T-cell (primary cell): ENCODE measurements at regions not wholly inside any gene's neighbourhood (a gene's known extent, or its start where the extent isn't known, plus 50 kb on each side); places are given as distances from the start of the nearest gene placed in this dataset.

Experiments
- ATAC-seq, 4 experiments: fragments of 200-7000 bp in 3 of 4; fragments of 150-1000 bp in 1 of 4; cut with Tn5 transposase; replicated peaks in 1 of 4; 1 replicate in 3 of 4; 2 replicates in 1 of 4; pipeline ENCODE4 v1.10.0; 2021; ENCODE audit warnings: moderate library complexity in 3 of 4, mild to moderate bottlenecking in 2 of 4, moderate number of reproducible peaks in 1 of 4
- CTCF ChIA-PET, 2 donors: fragments of 300-600 bp; sonication (Branson Sonifier 250); formaldehyde crosslinking; loops; one replicate each; lab custom pipeline; 2022; ENCODE audit warnings: antibody characterized with exemption in 2 of 2; lab: Charles Lee
- POLR2A ChIA-PET, 2 donors: fragments of 300-600 bp; sonication (Branson Sonifier 250); formaldehyde crosslinking; loops; one replicate each; lab custom pipeline; 2022; ENCODE audit warnings: antibody characterized with exemption in 2 of 2; lab: Charles Lee
- DNase-seq, 35 experiments: peaks; one replicate each; pipeline versions ENCODE4 v3.0.0 to v3.0.0-alpha.2; 2013 to 2023
- H3K27ac ChIP-seq: one replicate; pipeline ENCODE4 v1.5.1; 2013; ENCODE audit warnings: low read length
- H3K27me3 ChIP-seq, 2 experiments: replicated peaks in 1 of 2; 1 replicate in 1 of 2; 2 replicates in 1 of 2; pipeline versions ENCODE4 v1.6.1 to v1.7.0; 2013; ENCODE audit warnings: low read length in 1 of 2, mixed read lengths in 1 of 2; ENCODE audit not compliant: control insufficient read depth in 2 of 2, insufficient read depth in 2 of 2; ENCODE audit errors: extremely low read depth in 1 of 2
- H3K36me3 ChIP-seq, 2 donors: 1 replicate in 1 of 2; 2 replicates in 1 of 2; pipeline versions ENCODE4 v1.6.1 to v1.7.0; 2013; ENCODE audit warnings: low read length in 1 of 2; ENCODE audit not compliant: control insufficient read depth in 2 of 2, insufficient read depth in 1 of 2; ENCODE audit errors: extremely low read depth in 1 of 2
- H3K4me1 ChIP-seq, 2 experiments: 1 replicate in 1 of 2; 2 replicates in 1 of 2; pipeline versions ENCODE4 v1.6.1 to v1.7.0; 2013; ENCODE audit warnings: low read length in 2 of 2, mixed read lengths in 1 of 2; ENCODE audit not compliant: insufficient read depth in 2 of 2, control insufficient read depth in 1 of 2; ENCODE audit errors: extremely low read depth in 1 of 2
- H3K4me3 ChIP-seq, 2 donors: 1 replicate in 1 of 2; 2 replicates in 1 of 2; pipeline versions ENCODE4 v1.5.1 to v1.7.0; 2013; ENCODE audit warnings: mild to moderate bottlenecking in 2 of 2, low read length in 1 of 2, moderate library complexity in 1 of 2; ENCODE audit not compliant: control insufficient read depth in 1 of 2; ENCODE audit errors: extremely low read depth in 1 of 2
- H3K9me3 ChIP-seq: 2 replicates; pipeline ENCODE4 v1.7.0; 2013
- H3K27ac Mint-ChIP-seq, 2 donors: one replicate each; pipeline ENCODE4 v1.8.0; 2020 to 2021; ENCODE audit warnings: mild to moderate bottlenecking in 2 of 2, mixed read lengths in 2 of 2
- H3K27me3 Mint-ChIP-seq, 2 donors: one replicate each; pipeline ENCODE4 v1.8.0; 2021 to 2022; ENCODE audit warnings: mixed read lengths in 2 of 2
- H3K36me3 Mint-ChIP-seq: one replicate; pipeline ENCODE4 v1.8.0; 2021; ENCODE audit warnings: mixed read lengths
- H3K4me1 Mint-ChIP-seq, 3 donors: one replicate each; pipeline ENCODE4 v1.8.0; 2020 to 2022; ENCODE audit warnings: mixed read lengths in 3 of 3, mild to moderate bottlenecking in 1 of 3
- H3K4me3 Mint-ChIP-seq, 3 donors: one replicate each; pipeline ENCODE4 v1.8.0; 2020 to 2022; ENCODE audit warnings: mild to moderate bottlenecking in 3 of 3, mixed read lengths in 3 of 3, moderate library complexity in 3 of 3
- H3K9me3 Mint-ChIP-seq, 3 donors: one replicate each; pipeline ENCODE4 v1.8.0; 2020 to 2022; ENCODE audit warnings: mixed read lengths in 3 of 3
- WGBS: methylation state at CpG from one replicate; pipeline ENCODE4 v1.1.5; 2013; ENCODE audit warnings: missing lambda C conversion rate; ENCODE audit not compliant: insufficient coverage; 5-methylcytosine and 5-hydroxymethylcytosine counted together

- no peak overlapping the region for H3K27ac Mint-ChIP-seq
- H3K4me1 Mint-ChIP-seq = no peaks in the 10 kb centered on the region
- Histone ChIP-seq H3K36me3 (no peaks in the 10 kb centered on the region), H3K27me3 (no peaks in the 10 kb centered on the region), H3K4me1 (no peaks in the 10 kb centered on the region), H3K4me3 (no peak overlapping the region), H3K27ac (no peak overlapping the region), H3K9me3 (no peaks in the 10 kb centered on the region)
- ChIA-PET POLR2A (interaction anchor here in 1 of 2 donors (0.6 kb wide), 1 partner anchor 15 kb away, joined by 3 read pairs; no protein-coding TSS in a partner anchor), CTCF (no interaction called here)
- H3K27me3 Mint-ChIP-seq = no peaks in the 10 kb centered on the region
- no peak overlapping the region for H3K4me3 Mint-ChIP-seq
- no CpG with 5 or more reads among the region's 2 CpGs for WGBS
- ATAC-seq (no peak), DNase-seq (no peak)
- H3K9me3 Mint-ChIP-seq = peaks cover 0 to 3% (median 0%) of the 10 kb centered on the region in 3 donors
- H3K36me3 Mint-ChIP-seq = no peaks in the 10 kb centered on the region
Observed at GRCh38 chr4:100574607-100575006, 56.8 kb upstream of the EMCN start.

DNA sequence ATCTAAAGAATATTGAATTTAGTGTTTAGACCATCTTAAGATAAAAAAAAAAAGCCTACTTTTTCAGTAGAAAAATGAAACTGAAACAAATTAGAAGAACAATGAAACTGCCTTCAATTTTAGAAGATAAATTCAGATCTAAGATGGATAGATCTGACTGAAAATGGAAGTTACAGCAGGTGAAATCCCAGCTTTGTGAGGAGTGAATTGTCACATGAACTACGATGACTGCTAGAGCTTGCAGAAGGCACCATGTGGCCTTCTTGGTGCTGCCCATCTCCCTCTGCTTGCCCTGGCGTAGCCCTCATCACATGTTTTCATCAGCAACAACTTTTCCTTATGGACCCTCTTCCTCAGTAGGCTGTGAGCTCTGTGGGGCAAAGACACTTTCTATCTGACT, 51.4 kb upstream of the EMCN start:
- CTCF ChIA-PET = interaction anchor here in 1 of 2 donors (0.6 kb wide), 1 partner anchor 617 kb away, joined by 3 read pairs; no protein-coding TSS in a partner anchor
- Mint-ChIP-seq H3K27ac (peak overlapping the region in 1 of 2 donors; percentile 57), H3K27me3 (no peaks in the 10 kb centered on the region), H3K4me3 (peak overlapping the region in 2 of 3 donors; percentile 2 to 25), H3K9me3 (no peaks in the 10 kb centered on the region), H3K4me1 (peaks cover 25 to 28% (median 28%) of the 10 kb centered on the region in 3 donors), H3K36me3 (no peaks in the 10 kb centered on the region)
- Histone ChIP-seq H3K4me1 (peaks cover 0 to 9% of the 10 kb centered on the region in 2 experiments), H3K27me3 (no peaks in the 10 kb centered on the region), H3K9me3 (no peaks in the 10 kb centered on the region), H3K4me3 (no peak overlapping the region), H3K36me3 (no peaks in the 10 kb centered on the region), H3K27ac (no peak overlapping the region)
- POLR2A ChIA-PET = no interaction called here
- DNase-seq (peak in 1 of 35 experiments; percentile 2), ATAC-seq (no peak)
- WGBS = 29% methylated on average over 1 of the region's 2 CpGs
